ENCODE measurements at regions not wholly inside any gene's neighbourhood (a gene's known extent, or its start where the extent isn't known, plus 50 kb on each side); places are given as distances from the start of the nearest gene placed in this dataset.
"Not testable (repeated sequence)": the region's sequence is repeated elsewhere in the genome, so short reads cannot be mapped to it uniquely, and the experiment has no call there.

- DNase-seq (ENCODE audit: low read depth in 2 of 2), result no peak
These were observed 225.1 kb upstream of the PRKX start for GRCh38 chrX:3938587-3938986.

DNA sequence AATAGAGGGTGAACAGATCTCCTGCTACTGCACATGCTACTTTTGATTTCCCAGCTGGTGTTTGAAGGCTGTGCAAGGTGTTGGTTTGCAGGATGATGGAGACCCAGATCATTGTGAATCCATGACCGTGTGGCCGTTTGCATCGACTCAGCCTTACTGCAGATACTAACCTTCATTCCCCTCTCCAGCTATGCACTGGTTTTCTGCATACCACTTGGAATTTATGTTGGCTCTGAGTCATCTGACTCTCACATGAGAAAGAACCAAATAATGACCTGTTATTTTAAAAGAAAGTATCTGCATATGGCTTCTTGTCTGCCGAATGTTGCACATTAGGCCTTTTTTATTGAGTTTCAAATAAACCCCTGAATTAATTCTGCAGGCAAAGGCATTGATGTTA is 221.7 kb upstream of the PRKX start:
- DNase-seq (ENCODE audit: low read depth in 2 of 2), result not testable (repeated sequence)

DNA sequence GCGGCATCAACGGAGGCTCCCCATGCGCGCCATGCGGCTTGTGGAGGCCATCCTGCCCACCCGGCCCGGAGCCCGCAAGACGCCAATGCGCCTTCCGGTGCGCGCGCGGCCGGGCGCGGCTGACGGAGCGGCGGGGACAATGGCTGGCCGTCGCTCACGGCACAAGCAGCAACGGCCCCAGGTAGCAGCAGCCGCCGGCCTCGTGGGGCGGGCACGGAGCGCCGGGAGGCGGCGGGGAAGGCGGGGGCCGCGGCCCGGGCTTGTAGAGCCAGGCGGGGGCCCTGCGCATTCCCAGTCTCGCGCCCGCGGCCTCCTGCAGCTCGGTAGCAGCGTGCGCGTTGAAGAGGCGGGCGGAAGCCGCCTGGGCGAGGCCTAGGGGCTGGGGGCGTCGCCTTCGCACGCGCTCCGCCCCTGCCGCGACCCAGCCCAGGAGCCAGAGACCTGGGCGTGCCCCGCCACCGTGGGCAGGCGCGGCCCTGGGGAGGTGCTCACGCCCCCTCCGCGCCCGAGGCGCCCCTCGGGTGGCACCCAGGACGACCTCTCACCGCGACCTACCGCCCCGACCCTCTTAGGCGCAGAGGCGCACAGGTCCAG is 207.1 kb upstream of the PRKX start:
- not testable (repeated sequence) for DNase-seq (ENCODE audit: low read depth in 2 of 2)

DNA sequence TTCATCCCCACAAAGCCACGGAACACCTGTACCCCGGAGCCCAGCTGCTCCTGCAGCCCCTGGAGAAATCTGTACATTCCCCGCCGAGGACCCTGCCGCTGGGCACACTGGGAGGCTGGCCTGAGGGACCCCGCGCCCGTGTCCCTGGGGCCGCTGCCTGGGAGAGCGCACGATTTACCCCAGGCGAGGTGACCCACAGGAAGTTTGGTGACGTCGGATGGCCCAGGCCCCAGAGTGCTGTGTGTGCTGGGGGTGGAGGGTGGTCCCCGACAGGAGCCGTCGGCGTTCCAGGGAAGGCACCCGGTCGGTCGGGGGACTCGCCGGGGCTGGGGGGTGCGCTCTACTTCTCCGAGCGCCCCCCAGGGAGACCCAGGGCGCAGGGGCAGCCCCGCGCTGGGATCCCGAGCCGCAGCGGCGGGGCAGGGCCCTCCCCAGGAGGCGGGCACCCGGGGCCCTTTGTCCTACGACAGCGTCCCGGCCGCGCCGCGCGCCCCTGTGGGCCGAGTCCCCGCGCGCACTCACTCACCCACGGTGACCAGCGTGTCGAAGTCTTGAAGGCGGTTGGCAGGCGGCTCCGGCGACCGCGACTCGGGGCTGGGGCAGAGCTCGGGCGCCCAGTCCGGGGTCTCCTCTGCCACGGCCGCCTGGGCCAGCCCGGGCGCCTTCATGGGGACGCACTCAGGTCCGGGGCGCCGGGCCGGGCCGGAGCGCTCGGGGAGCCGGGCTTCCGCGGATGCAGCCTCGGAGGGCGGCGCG is 206.4 kb upstream of the PRKX start:
- not testable (repeated sequence) for DNase-seq (ENCODE audit: low read depth in 2 of 2)

GRCh38 chrX:3914813-3915212 is 201.4 kb upstream of the PRKX start:
- DNase-seq (ENCODE audit: low read depth in 2 of 2), result not testable (repeated sequence)

DNA sequence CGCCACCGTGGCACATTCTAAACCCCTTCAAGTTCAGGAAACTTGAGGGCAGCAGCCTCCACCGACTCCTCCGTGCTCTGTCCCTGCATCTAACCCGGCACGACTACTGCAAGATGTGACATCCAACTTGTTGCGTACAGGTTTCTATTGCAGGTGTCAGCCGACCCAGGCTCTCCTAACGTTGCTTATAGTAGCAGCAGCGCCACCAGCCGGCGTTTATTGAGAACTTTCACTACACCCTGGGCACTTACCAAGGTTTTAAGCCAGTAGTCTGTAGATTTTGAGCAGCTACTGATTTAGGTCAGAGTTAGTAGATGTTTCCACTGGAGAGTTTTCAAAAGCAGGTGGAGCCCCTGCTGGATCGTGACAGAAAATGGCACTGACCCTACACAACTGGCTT is 200.6 kb upstream of the PRKX start:
- DNase-seq (ENCODE audit: low read depth in 2 of 2), result not testable (repeated sequence)

GRCh38 chrX:3911012-3911411 is 197.6 kb upstream of the PRKX start:
- not testable (repeated sequence) for DNase-seq (ENCODE audit: low read depth in 2 of 2)

GRCh38 chrX:3910611-3911010 is 197.2 kb upstream of the PRKX start:
- not testable (repeated sequence) for DNase-seq (ENCODE audit: low read depth in 2 of 2)

DNA sequence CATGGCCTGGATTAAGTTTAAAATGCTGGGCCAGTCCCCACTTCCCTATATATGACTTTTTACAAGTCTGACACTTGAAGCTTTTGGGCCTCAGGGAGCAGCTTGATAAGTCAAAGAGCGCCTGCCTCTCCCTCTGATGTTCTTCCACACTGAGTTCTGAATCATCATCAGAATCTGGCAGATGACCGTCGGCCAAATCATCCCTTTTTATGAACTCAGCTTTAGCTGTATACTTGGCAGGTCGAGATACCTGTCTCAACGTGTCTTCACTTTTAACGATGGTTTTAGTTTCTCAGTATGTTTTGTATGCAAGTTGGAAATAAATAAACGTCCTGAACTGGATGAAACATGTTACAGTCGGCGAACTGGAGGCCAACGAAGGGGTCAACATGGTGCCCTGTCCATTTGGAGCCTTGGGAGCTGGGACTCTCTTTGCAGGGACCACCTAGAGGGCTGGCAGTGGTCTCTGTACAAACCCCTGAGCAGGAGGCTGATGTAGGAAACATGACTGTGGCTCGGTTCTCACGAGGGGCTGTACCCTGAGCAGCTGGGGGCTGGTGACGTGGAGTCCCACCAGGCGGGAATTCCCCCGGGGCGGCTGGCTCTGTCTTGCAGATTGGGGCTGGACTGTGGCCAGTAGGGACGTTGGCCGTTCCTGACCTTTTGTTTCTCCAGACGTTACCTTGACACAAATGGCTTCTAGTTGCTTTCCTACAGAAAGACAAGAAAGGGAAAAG is 192.2 kb upstream of the PRKX start:
- DNase-seq (ENCODE audit: low read depth in 2 of 2), result not testable (repeated sequence)

DNA sequence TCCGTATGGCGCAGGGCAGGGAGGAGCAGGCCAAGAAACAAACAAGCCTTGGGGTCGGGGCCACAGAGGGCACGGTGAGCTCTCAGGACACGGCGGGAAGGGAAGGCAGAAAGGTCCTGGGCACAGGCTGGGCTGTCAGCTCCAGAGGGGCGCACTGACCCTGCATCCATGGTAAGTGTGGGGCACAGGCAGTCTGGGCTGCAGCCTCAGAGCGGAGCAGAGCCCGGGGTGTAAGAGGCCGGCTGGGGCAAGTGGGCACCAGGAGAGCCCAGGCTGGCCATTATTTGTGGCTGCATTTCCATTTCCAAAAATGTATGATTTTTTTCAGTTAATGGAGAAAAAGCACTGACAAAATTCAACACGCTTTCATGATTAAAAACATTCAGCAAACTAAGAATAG is 188.8 kb upstream of the PRKX start:
- not testable (repeated sequence) for DNase-seq (ENCODE audit: low read depth in 2 of 2)

DNA sequence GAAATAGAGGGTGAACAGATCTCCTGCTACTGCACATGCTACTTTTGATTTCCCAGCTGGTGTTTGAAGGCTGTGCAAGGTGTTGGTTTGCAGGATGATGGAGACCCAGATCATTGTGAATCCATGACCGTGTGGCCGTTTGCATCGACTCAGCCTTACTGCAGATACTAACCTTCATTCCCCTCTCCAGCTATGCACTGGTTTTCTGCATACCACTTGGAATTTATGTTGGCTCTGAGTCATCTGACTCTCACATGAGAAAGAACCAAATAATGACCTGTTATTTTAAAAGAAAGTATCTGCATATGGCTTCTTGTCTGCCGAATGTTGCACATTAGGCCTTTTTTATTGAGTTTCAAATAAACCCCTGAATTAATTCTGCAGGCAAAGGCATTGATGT is 183.3 kb upstream of the PRKX start:
- not testable (repeated sequence) for DNase-seq (ENCODE audit: low read depth in 2 of 2)

DNA sequence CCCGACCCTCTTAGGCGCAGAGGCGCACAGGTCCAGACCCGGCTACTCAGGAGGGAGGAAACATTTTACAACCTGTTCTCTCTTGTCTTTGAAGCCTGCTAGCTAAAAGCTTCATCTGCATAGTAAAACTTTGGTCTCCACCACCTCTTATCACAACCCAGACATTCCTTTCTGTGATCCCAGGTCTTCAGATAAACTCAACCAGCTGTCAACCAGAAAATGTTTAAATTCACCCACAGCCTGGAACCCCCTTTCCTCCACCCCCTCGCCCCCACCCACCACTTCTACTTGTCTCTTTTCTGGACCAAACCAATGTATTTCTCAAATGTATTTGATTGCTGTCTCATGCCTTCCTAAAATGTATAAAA is 169.1 kb upstream of the PRKX start:
- DNase-seq (ENCODE audit: low read depth in 2 of 2), result not testable (repeated sequence)

- not testable (repeated sequence) for DNase-seq (ENCODE audit: low read depth in 2 of 2)
These were observed 168.6 kb upstream of the PRKX start for GRCh38 chrX:3881898-3882552.

- not testable (repeated sequence) for DNase-seq (ENCODE audit: low read depth in 2 of 2)
These were observed 167.9 kb upstream of the PRKX start for GRCh38 chrX:3881255-3881895.

DNA sequence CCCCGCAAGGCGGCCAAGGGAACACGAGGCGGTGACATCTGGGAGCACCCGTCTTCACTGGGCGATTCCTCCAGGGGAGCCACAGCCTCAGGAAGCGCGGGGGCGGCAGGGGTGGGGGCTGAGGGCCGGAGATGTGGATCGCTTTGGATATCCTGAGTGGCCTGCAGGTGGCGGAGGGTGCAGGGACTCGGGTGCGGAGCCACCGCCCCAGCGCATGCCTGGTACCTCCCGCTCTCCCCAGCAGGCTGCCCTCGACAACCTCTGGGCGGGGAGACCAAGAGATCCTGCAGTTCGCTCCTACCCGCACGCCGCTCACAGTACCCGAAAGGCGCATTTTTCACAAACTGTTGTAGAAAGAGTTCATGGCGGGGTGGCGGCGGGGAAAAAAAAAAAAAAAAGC is 162.9 kb upstream of the PRKX start:
- not testable (repeated sequence) for DNase-seq (ENCODE audit: low read depth in 2 of 2)

GRCh38 chrX:3875638-3876037 is 162.2 kb upstream of the PRKX start:
- DNase-seq (ENCODE audit: low read depth in 2 of 2), result not testable (repeated sequence)

DNA sequence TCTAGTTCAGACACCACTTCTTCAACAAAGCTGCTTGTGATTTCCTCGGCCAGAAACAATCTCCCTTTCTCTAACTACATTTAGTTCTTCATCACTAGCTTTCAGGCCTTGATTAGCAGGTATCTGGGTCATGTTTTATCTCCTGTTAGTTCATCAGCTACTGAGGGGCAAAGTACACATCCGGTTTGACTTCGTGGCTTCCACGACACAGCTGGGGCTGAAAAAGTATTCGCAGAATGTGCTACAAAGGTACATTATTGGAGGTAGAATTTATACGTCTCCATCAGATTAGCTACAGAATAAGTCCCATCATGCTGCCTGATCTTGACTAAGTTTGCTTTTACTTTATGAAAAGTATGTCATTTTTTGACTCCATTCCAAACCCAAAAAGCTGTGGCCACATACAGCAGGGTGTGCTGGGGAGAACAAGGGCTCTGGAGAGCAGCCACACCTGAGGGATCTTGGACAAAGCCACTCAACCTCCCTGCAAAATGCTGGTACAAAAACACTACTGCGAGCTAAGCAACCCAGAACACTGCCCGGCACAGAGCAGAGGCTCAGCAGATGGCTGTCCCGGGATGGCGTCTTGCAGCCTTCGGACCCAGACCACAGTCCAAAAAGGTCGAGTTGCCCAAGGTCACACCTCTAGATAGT is 158.9 kb upstream of the PRKX start:
- DNase-seq (ENCODE audit: low read depth in 2 of 2), result not testable (repeated sequence)

DNA sequence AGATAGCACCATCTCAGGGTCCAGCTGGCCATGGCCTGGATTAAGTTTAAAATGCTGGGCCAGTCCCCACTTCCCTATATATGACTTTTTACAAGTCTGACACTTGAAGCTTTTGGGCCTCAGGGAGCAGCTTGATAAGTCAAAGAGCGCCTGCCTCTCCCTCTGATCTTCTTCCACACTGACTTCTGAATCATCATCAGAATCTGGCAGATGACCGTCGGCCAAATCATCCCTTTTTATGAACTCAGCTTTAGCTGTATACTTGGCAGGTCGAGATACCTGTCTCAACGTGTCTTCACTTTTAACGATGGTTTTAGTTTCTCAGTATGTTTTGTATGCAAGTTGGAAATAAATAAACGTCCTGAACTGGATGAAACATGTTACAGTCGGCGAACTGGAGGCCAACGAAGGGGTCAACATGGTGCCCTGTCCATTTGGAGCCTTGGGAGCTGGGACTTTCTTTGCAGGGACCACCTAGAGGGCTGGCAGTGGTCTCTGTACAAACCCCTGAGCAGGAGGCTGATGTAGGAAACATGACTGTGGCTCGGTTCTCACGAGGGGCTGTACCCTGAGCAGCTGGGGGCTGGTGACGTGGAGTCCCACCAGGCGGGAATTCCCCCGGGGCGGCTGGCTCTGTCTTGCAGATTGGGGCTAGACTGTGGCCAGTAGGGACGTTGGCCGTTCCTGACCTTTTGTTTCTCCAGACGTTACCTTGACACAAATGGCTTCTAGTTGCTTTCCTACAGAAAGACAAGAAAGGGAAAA is 153.8 kb upstream of the PRKX start:
- DNase-seq (ENCODE audit: low read depth in 2 of 2), result not testable (repeated sequence)

DNA sequence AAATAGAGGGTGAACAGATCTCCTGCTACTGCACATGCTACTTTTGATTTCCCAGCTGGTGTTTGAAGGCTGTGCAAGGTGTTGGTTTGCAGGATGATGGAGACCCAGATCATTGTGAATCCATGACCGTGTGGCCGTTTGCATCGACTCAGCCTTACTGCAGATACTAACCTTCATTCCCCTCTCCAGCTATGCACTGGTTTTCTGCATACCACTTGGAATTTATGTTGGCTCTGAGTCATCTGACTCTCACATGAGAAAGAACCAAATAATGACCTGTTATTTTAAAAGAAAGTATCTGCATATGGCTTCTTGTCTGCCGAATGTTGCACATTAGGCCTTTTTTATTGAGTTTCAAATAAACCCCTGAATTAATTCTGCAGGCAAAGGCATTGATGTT is 144.9 kb upstream of the PRKX start:
- DNase-seq (ENCODE audit: low read depth in 2 of 2), result not testable (repeated sequence)

- DNase-seq (ENCODE audit: low read depth in 2 of 2), result not testable (repeated sequence)
These were observed 130.2 kb upstream of the PRKX start for GRCh38 chrX:3843522-3844145.
